PFSK-1 (cell line): ENCODE measurements at regions not wholly inside any gene's neighbourhood (a gene's known extent, or its start where the extent isn't known, plus 50 kb on each side); places are given as distances from the start of the nearest gene placed in this dataset.

ENCODE experiments used
- FOXP2 ChIP-seq: optimal IDR thresholded peaks from 2 replicates; pipeline ENCODE3; 2011; ENCODE audit warnings: borderline replicate concordance, control low read depth, inconsistent platforms; ENCODE audit not compliant: insufficient read depth; ENCODE audit errors: extremely low read length, extremely low read depth
- POLR2AphosphoS5 ChIP-seq: IDR thresholded peaks from 2 replicates; pipeline ENCODE4 v1.6.1; 2012; ENCODE audit warnings: low read depth, mild to moderate bottlenecking, control low read depth, low read length, moderate library complexity
- SIN3A ChIP-seq: IDR thresholded peaks from 2 replicates; pipeline ENCODE4 v1.6.1; 2012; ENCODE audit warnings: mild to moderate bottlenecking, low read length, moderate library complexity, borderline replicate concordance; ENCODE audit not compliant: insufficient read depth
- TAF1 ChIP-seq: IDR thresholded peaks from 2 replicates; pipeline ENCODE4 v1.6.1; 2012; ENCODE audit warnings: low read length, control low read depth, borderline replicate concordance; ENCODE audit not compliant: insufficient read depth

DNA sequence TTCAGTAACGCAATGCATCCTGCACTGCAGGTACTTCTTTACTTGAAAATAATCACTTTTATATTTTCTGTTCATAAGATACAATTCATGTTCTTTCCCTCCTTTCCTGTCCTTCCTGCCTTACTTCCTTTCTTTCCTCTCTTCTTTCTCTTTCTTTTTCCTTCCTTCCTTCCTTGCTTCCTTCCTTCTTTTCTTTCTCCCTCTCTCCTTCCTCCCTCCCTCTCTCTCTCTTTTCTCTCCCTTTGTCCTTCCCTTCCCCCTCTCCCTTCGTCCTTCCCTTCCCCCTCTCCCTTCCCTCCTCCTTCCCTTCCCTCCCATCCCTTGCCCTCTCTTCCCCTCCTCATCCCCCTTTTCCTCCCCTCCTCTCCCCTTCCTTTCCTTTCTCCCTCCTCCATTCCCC, 227.8 kb upstream of the KLF6 start:
- TF ChIP-seq SIN3A (no peak), TAF1 (no peak), POLR2AphosphoS5 (no peak), FOXP2 (no peak)
